A549 (cell line): ENCODE measurements at regions not wholly inside any gene's neighbourhood (a gene's known extent, or its start where the extent isn't known, plus 50 kb on each side); places are given as distances from the start of the nearest gene placed in this dataset.

Source experiments
- CBX8 ChIP-seq: fragments of 200-600 bp; sonication (generic); IDR thresholded peaks from 2 replicates; pipeline ENCODE4 v1.6.1; 2016
- CEBPB ChIP-seq, 2 experiments: fragments of >200 bp in 1 of 2; sonication (Bioruptor Twin) in 1 of 2; formaldehyde crosslinking in 1 of 2; IDR thresholded peaks; 2 replicates each; pipeline ENCODE4 v1.6.1; 2012 to 2016
- CHD2 ChIP-seq: fragments of 150-350 bp; IDR thresholded peaks from 2 replicates; pipeline ENCODE4 v1.6.1; 2014; ENCODE audit warnings: low read length; ENCODE audit not compliant: partially characterized antibody
- JUN ChIP-seq, 2 experiments: fragments of >200 bp; sonication (Bioruptor Twin); formaldehyde crosslinking; IDR thresholded peaks; 2 replicates in 1 of 2; 3 replicates in 1 of 2; pipeline ENCODE4 v1.6.1; 2016 to 2017
- KDM5A ChIP-seq: fragments of 200-600 bp; sonication (generic); IDR thresholded peaks from 2 replicates; pipeline ENCODE4 v1.6.1; 2016; ENCODE audit warnings: antibody characterized with exemption, mild to moderate bottlenecking
- MAX ChIP-seq: IDR thresholded peaks from 2 replicates; pipeline ENCODE4 v1.6.1; 2012
- NR3C1 ChIP-seq: fragments of >200 bp; sonication (Bioruptor Twin); formaldehyde crosslinking; IDR thresholded peaks from 3 replicates; pipeline ENCODE4 v1.6.1; 2017
- RFX5 ChIP-seq: fragments of 450-650 bp; IDR thresholded peaks from 2 replicates; pipeline ENCODE4 v1.7.1; 2014; ENCODE audit warnings: antibody characterized with exemption, mild to moderate bottlenecking, moderate library complexity
- TF ChIP-seq, protein P1 (sequence below): fragments of >200 bp; sonication (Bioruptor Twin); formaldehyde crosslinking; IDR thresholded peaks from 3 replicates; pipeline ENCODE4 v1.5.1; 2016
- TF ChIP-seq, protein P2 (sequence below): IDR thresholded peaks from 2 replicates; pipeline ENCODE4 v1.6.1; 2012

GRCh38 chr21:29230551-29231261 lies 68.0 kb upstream of the BACH1 start:
- TF ChIP-seq, protein P1, sequence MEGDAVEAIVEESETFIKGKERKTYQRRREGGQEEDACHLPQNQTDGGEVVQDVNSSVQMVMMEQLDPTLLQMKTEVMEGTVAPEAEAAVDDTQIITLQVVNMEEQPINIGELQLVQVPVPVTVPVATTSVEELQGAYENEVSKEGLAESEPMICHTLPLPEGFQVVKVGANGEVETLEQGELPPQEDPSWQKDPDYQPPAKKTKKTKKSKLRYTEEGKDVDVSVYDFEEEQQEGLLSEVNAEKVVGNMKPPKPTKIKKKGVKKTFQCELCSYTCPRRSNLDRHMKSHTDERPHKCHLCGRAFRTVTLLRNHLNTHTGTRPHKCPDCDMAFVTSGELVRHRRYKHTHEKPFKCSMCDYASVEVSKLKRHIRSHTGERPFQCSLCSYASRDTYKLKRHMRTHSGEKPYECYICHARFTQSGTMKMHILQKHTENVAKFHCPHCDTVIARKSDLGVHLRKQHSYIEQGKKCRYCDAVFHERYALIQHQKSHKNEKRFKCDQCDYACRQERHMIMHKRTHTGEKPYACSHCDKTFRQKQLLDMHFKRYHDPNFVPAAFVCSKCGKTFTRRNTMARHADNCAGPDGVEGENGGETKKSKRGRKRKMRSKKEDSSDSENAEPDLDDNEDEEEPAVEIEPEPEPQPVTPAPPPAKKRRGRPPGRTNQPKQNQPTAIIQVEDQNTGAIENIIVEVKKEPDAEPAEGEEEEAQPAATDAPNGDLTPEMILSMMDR, result no peak
- TF ChIP-seq JUN (IDR thresholded peaks at IDR 0.05) (no peak), CEBPB (IDR thresholded peaks at IDR 0.05) (no peak), RFX5 (no peak), NR3C1 (no peak), CBX8 (no peak), MAX (no peak), KDM5A (no peak), CHD2 (no peak)
- TF ChIP-seq, protein P2, sequence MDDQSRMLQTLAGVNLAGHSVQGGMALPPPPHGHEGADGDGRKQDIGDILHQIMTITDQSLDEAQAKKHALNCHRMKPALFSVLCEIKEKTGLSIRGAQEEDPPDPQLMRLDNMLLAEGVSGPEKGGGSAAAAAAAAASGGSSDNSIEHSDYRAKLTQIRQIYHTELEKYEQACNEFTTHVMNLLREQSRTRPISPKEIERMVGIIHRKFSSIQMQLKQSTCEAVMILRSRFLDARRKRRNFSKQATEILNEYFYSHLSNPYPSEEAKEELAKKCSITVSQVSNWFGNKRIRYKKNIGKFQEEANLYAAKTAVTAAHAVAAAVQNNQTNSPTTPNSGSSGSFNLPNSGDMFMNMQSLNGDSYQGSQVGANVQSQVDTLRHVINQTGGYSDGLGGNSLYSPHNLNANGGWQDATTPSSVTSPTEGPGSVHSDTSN, result no peak
